ENCODE measurements at regions not wholly inside any gene's neighbourhood (a gene's known extent, or its start where the extent isn't known, plus 50 kb on each side); places are given as distances from the start of the nearest gene placed in this dataset.
"Not testable (repeated sequence)": the region's sequence is repeated elsewhere in the genome, so short reads cannot be mapped to it uniquely, and the experiment has no call there.

- DNase-seq (ENCODE audit: low spot score): not testable (repeated sequence)
Observed at GRCh38 chr14:82814339-82814738, 1280.7 kb upstream of the SEL1L start.

- DNase-seq (ENCODE audit: low spot score): no peak
Observed at GRCh38 chr14:82830596-82830995, 1296.9 kb upstream of the SEL1L start.

GRCh38 chr14:82836256-82836950, 1302.8 kb upstream of the SEL1L start:
- DNase-seq (ENCODE audit: low spot score): no peak

GRCh38 chr14:82837611-82838140, 1304.0 kb upstream of the SEL1L start:
- no peak for DNase-seq (ENCODE audit: low spot score)

GRCh38 chr14:82850576-82850975, 1316.9 kb upstream of the SEL1L start:
- DNase-seq (ENCODE audit: low spot score): no peak

GRCh38 chr14:82854131-82854530, 1320.5 kb upstream of the SEL1L start:
- DNase-seq (ENCODE audit: low spot score): no peak

DNA sequence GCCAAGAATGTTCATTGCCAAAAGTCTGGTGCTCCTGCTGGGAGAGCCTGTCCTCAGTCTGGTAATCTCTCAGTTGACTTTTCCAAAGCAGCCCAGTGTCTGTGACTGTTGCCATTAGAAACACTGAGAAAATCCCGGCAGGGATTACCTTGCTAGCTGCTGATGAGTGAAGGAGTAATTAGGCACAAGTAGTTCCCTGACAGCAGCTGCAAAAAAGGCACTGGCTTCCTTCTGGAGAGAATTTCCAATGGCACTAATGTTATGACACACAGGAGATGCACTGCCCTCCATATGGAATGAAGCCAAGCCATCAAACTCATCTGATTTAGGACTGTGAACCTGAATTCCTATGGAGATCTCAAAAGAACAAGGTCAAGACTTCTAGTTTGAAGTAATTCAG, 1321.2 kb upstream of the SEL1L start:
- DNase-seq (ENCODE audit: low spot score): no peak

- DNase-seq (ENCODE audit: low spot score): peak; percentile 58
Observed at GRCh38 chr14:82855912-82856391, 1322.3 kb upstream of the SEL1L start.

GRCh38 chr14:82861313-82861712, 1327.7 kb upstream of the SEL1L start:
- DNase-seq (ENCODE audit: low spot score): no peak

- peak; percentile 12 for DNase-seq (ENCODE audit: low spot score)
Observed at GRCh38 chr14:82872494-82872893, 1338.8 kb upstream of the SEL1L start.

DNA sequence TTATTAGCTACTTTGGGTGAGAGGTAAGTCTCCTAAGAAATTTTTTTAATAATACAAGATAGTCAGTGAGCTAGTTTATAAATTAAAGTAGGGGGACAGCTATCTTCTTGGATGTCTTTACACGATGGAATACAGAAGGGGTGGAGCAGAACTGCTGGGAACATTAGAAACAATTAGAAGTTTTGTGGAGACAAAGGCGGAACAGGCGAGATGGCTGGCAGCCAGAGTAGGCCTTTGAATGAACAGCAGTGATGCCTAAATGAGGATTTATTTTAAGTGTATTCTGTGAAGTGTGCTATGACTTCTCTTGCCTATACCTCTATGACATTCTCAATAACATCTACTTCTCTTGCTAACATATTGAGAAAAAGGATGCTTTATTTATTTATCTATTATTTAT, 1345.3 kb upstream of the SEL1L start:
- peak; percentile 7 for DNase-seq (ENCODE audit: low spot score)

- no peak for DNase-seq (ENCODE audit: low spot score)
Observed at GRCh38 chr14:82879949-82880535, 1346.4 kb upstream of the SEL1L start.

GRCh38 chr14:82886670-82887069, 1353.0 kb upstream of the SEL1L start:
- DNase-seq (ENCODE audit: low spot score): no peak

DNA sequence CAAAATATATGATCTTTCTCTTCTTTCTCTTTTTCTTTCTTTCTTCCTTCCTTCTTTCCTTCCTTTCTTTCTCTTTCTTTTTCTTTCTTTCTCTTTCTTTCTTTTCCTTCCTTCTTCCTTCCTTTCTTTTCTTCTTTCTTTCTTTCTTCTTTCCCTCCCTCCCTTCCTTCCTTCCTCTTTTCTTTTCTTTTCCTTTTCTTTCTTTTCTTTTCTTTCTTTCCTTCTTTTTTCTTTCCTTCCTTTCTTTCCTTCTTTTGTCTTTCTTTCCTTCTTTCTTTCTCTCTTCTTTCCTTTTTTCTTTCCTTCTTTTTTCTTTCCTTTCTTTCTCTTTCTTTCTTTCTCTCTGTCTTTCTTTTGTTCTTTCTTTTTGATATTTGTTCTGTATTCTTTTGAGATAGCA, 1356.0 kb upstream of the SEL1L start:
- DNase-seq (ENCODE audit: low spot score): no peak

GRCh38 chr14:82896476-82896875, 1362.8 kb upstream of the SEL1L start:
- DNase-seq (ENCODE audit: low spot score): no peak

DNA sequence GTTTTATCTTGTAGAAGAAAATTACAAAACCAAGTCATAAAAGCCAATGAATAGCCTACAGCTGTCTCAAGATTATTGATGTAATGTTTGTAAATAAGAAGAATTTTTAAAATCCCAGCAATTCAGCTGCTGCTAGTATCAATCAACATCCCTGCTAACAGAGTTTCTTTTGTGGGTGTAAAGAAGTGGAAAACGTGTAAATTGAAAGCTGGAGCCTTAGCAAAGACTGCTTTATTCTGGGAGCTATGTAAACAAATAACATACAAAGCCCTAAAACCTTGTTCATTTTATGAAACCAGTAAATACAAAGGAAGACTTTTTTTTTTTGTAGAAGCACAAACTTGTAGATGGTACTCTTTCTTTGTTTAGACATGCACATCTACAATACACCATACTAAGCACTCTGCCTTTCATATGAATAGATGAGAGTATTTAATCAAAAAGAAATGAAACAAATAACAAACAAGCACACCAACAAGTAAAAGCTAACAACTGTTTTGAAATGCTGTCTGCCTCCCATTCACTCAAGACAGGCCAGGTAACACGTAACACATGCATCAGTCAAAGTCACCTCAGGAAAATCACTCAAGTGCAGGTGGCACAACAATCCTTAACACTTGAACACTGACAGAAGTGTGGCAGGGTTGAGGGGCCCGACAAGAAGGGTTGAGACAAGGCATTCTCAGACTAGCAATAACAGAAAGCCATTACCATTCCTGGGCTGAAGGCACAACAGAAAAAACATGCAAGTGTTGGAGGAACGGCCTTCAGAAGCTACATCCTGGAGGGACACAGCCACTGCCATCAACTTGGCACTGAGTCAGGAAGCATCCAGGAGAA, 1364.0 kb upstream of the SEL1L start:
- no peak for DNase-seq (ENCODE audit: low spot score)

GRCh38 chr14:82905762-82906161, 1372.1 kb upstream of the SEL1L start:
- no peak for DNase-seq (ENCODE audit: low spot score)

GRCh38 chr14:82911930-82912329, 1378.3 kb upstream of the SEL1L start:
- no peak for DNase-seq (ENCODE audit: low spot score)

GRCh38 chr14:82913396-82913795, 1379.7 kb upstream of the SEL1L start:
- no peak for DNase-seq (ENCODE audit: low spot score)

GRCh38 chr14:82915381-82915780, 1381.7 kb upstream of the SEL1L start:
- no peak for DNase-seq (ENCODE audit: low spot score)

- DNase-seq (ENCODE audit: low spot score): no peak
Observed at GRCh38 chr14:82935691-82936090, 1402.0 kb upstream of the SEL1L start.

- DNase-seq (ENCODE audit: low spot score): no peak
Observed at GRCh38 chr14:82951171-82951570, 1417.5 kb upstream of the SEL1L start.

DNA sequence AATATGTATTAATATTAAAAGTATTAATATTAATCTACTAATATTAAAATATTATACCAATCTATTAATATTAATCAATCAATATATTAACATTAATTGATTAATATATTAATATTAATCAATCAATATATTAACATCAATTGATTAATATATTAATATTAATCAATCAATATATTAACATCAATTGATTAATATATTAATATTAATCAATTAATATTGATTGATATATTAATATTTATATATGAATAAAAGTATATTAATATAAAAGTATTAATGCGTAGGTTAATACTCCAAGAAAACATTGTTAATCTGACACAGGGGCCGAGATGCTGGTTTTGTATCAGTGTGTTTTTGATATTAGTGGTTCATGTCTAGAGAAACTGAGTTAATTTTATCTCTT, 1430.1 kb upstream of the SEL1L start:
- no peak for DNase-seq (ENCODE audit: low spot score)

Measured in globus pallidus (tissue), 1 donor.